Stimulated activated CD8-positive, alpha-beta memory T cell treated with anti-CD3 and anti-CD28 coated beads, Interleukin-2, amount 100 ng/mL, for 48 hours (primary cell): ENCODE measurements at regions not wholly inside any gene's neighbourhood (a gene's known extent, or its start where the extent isn't known, plus 50 kb on each side); places are given as distances from the start of the nearest gene placed in this dataset.

Source experiments
- DNase-seq, 2 donors: peaks; one replicate each; pipeline ENCODE4 v3.0.0-alpha.2; 2020; ENCODE audit warnings: low read depth in 2 of 2

DNA sequence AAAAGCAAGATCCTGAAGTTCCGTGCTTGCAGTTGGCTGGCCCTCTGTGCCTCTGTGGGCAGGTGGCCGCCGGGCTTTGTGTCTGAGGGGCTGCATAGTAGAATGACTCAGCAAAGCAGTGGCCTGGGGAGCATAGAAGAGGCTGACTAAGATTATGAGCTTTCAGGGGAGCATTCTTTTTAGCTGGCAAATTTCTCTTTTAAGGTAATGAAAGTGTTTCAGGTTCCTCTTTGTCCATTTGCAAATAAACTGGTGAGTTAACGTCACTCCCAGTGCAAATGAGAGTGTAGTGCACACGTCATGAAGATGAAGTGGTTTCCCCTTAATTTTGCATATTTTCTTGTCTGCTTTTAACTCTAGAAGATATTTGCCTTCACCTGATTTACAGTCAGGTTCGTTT is 98.6 kb downstream of the BCL2L11 start:
- no peak for DNase-seq

DNA sequence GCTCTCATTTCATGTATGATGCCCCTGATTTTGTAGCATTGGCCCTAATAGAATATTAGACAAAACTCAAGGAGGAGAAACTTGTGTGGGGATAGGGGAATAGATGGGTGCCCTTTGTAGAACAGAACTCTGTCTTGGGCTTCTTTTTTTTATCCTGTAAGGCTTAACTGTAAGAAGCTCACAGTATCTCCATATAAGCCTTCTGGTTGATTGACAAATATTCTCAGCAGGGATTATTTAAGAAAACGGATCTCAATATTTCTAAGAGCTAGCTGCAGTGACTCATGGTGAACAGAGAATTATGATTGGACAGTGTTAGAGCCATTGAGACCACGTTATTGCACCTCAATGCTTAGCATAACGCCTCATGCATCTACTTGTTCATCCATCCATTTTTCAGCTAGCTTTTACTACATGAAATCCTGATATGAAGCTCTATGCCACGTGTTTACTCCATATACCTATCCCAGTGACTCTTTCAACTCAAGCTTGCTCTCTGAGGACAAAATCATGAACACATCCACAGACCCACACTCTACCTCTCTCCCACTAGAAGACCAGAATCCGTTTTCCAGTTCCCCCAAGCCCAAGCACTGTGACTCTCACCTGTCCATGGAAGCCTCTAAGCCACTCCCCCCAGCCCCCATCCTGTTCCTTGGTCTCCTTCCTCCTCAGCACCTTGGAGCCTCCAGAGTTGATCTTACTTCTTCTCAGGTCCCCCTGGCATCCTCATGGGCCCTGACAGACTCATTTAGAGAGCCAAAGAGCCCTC is 99.2 kb downstream of the BCL2L11 start:
- DNase-seq = no peak

DNA sequence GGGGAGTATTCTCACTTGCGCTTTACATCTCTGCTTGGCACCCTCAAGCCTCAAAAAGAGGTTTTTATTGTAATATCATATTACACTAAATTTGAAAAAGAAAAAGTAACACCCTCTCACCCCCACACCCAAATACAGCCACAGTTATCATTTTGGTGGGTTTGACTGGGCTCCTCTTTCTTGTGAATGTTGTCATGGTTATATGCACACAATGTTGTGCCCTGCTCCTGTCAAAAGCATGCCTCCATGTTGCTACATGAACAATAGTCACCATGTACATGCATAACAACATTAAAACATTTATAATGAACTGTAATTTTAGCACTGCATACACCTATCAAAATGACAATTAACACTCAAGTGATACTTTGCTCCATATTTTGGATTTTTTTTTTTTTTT is 100.2 kb downstream of the BCL2L11 start:
- no peak for DNase-seq

DNA sequence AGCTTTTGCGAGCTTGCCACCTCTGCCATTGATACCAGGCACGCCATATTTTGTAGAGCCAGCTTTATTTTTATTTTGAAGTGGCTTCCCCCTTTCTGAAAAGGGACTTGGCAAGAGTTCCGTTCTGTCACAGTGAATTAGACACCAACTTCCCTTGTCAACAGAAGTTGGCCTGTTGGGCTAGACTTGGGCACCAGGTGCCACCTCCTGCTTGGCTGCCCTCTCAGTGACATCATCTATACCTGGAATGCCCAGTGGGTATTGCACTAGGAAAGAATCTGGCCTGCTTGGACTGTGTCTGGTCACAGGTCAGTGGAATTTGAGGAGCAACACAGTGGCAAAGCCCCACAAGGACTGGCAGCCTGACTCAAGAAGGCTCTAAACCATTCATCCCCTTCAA is 101.0 kb downstream of the BCL2L11 start:
- DNase-seq = no peak

DNA sequence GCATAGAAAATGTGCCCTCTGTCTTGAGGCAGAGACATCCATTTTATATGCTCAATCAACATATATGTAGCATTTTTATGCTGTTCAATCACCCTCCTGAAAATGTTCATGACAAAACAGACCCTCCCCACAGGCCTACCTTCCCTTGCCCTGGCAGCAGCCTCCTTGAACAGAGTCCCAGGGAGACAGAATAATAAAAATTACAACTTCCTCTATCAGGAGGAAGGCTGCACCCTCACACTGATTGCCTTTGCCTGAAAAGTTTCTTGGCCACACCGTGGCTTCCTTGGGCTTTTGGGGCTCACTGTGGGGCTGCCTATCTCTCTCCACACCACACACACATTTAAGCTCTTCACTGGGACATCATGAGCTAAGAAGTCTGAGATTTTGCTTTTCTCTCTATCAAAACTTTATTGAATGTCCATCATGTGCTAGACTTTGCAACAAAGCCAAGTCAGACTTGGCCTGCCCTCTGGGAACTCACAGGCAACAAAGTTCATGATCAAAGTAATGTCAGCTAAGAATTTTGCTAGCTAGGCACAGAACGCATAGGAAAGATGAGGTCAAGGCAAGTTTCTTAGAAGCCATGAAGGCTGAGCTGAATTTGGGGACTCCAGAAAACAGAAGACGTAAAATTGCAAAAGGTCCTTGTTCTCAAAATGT is 101.6 kb downstream of the BCL2L11 start:
- no peak for DNase-seq

DNA sequence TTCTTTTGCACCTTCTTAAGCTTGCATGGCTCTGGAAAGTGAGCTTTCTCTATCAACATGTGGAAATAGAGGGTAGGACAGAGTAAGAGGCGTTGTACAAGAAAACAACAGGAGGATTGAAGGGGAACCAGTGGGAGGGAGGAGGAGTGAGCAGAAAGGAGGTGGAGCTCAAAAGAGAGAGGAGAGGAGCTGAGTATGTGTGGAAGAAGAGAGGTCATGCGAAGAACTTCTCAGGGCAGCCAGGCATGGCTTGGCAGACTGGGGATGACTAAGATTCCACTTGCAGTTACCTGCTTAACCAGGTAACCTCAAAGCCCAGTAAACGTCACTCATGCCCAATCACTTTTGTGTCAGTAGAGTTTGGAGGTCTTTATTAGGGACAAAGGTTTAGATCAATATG is 105.1 kb downstream of the BCL2L11 start:
- no peak for DNase-seq

DNA sequence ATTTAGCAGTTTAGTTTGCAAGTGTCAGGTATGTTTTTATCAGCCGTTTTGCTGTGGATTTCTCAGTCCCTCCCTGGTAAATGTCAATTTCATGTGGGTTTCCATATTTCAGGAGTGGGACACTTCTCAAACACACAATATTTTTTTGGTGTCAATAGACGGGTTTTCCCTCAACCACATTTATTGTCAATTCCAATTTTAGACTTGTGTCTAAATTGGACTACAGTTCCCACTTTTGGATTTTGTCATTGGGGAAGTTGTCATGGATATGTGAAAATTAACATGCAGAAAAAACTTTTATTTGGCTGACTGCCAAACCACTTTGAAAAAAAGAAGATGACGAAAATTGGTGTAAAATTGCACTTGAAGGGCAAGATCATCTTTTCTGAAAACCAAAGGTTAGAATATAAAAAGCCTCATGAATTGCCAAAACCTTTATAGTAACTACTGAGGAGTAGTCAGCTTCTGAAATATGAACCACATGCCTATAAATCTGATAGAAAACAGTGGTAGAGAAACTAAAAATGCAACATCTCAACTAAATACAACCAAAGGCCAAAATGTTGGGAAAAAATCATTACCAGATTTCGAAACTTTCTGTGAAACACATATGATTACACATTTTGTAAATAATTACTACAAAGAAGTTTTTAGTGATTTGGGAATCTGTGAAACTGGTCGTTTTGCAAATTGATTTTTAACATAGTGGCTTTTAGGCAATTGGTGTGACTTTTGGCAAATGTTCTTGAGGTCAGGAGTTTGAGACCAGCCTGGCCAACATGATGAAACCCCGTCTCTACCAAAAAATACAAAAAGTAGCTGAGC is 106.4 kb downstream of the BCL2L11 start:
- DNase-seq = no peak

DNA sequence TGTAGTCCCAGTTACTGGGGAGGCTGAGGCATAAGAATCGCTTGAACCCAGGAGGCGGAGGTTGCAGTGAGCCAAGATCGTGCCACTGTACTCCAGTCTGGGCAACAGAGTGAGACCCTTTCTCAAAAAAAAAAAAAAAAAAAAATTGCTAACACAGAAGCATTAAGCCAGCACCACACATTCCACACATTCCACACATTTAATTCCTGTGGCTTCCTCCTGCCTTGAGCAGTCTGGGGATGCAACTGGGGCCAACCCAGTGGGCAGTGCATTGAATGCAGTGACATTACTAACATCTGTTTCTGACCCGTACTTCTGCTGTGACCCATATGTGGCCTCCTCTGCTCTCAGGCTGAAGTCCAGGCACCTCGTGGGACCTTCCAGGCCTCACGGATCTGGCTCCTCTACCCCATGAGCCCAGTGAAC is 107.0 kb downstream of the BCL2L11 start:
- no peak for DNase-seq

DNA sequence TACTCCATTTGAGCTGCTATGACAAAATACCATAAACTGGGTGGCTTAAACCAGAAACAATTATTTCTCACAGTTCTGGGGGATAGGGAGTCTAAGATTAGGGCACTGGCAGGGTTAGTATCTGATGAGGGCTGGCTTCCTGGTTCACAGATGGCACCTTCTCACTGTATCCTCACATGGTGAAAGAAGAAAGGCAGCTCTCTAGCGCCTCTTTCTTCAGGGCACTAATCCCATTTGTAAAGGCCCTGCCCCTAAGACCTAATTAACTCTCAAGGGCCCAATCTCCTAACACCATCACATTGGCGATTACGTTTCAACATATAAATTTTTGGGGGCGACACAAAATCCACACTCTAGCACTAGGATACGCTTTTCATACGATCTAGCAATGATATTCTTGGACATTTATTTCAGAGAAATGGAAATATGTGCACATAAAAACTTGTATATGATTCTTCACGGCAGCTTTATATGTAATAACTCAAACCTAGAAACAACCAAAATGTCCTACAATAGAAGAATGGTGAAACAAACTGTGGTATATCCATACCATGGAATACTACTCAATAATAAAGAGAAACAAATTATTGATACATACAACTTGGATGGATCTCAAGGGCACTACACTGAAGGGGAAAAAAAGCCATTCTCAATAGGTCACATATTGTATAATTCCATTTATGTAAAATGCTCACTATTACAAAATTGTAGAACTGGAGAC is 111.0 kb downstream of the BCL2L11 start:
- no peak for DNase-seq

DNA sequence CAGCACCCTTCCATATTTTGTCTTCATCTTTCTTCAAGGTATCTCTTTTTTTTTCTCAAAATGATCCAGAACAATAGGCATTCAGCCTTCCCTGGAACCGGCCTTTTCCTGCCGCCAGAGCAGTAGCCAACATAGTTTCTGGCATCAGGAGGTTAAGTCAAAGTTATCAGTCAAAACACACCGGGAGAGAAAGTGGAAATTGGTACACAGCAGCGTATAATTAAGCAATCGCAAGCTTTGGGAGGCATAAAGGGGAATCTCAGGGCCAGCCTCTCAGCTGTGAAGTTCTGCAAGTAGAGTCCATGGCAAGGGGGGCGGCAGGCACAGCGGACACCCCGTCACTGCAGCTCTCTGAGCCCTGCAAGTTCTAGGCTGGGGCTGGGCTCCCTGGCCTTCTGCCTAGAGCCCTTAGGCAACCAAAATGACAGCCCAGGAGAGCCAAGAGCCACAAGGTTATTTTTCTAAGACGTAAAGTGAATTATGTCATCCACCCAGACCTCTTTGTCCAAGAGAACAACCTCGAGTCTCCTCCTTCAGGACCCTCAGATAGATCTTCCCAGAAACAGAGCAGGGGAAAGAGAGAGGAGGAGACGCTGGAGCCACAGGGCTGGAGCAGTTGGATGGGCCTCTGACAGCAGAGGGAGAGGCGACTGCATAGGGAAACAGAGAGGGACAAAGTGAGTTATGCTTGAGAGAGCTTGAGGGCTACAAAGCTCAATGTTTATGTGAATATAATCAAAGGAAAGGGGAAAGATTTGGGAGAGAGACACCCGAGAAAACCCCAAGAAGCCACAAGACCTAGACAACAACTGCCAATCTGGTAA is 114.7 kb downstream of the BCL2L11 start:
- DNase-seq = no peak

DNA sequence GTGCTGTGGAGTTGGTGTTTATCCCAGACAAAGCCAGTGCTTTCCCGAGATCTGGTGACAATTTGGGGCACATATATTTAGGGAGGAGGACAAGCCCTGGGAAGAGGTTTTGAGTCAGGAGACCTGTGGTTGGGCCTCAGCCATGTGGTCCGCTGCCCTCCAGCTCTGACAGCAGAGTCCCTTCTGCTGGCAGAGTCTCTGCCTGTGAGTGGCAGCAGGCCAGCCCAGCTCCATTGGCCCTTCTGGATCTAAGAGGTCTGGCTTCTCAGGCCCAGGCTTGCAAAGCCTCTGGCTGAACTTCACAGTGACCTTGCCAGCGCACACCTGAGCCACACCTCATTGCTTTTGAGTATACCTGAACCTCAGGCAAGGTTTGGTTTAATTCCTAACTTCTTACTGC is 115.3 kb downstream of the BCL2L11 start:
- DNase-seq = no peak

DNA sequence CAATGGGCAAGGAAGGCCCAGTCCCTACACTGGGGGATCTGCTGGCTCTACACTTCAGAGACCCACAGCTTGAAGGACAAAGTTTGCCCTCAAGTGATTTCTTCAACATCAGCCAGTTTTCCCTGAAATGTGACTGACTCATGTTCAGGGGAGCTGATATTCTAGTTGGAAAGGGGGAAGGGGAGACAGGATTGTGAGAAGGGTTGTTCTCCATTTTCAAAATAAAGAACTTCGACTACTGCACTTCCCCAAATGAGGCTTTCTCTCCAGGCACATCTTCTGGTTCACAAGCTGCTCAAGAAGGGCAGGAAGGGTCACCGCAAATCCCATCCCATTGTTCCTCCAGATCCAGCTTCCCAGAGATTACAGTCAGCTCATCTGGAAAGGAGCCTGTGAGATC is 117.6 kb downstream of the BCL2L11 start:
- no peak for DNase-seq

DNA sequence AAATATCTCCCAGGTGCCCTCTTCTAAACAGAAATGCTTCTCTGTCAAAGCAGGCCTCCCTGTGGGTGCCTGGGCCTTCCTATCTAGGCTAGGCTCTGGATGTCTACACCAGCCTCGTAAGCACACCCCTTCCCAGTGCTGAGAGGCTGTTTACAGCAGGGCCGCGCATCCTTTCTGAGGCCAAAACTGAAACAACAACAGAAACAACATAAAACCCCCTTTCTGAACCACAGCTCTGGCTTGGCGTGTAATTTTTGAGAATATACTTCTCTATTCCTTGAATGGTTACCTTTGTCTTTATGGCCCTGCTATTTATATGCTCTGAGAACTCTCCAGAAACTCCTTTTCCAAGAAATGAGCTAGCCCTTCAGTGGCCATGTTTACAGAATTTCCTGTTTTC is 118.4 kb downstream of the BCL2L11 start:
- no peak for DNase-seq

DNA sequence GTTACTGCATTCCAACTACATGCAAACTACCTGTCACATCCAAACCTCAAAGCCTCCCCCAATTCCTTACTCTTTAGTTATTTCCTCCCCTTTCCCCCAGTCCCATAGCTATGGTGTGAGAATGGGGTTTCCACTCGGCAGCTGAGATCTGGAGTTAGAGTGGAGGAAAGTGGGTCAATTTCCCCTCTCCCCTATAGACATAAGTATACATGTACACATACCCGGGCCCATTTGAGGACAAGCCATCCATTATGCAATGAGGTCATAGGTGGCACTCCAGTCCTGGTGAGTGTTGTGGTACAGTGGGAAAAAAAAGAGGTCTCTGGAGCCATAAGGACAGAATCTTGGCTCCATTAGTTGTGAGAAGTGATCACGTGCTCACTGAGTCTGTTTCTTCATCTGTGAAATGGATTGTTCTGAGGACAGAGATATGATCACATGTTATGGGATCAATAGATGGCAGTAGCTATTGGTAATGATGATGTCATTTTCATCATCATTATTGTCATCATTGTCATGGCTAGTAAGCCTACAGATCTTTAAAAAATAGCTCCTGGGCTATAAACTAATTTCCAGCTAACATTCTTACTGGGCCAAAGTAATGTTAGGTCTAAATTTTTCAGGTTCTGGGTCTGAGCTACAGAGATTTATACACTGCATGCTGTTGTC is 119.0 kb downstream of the BCL2L11 start:
- DNase-seq = no peak

DNA sequence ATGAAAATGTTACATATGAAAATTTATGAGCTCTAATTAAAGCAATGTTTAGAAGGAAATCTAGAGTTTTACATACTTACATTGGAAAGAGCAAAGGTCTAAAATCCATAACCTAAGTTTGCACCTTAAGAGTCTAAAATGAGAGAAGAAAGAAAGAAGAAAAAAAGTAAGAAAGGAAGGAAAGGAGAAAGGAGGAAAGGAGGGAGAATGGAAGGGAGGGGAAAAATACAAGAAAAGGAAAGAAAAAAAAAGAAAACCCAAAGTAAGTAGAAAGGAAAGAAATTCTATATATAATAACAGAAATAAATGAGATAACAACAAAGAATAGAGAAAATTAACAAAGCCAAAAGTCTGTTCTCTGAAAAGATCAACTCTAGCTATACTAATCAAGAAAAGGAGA is 122.6 kb downstream of the BCL2L11 start:
- DNase-seq = no peak

DNA sequence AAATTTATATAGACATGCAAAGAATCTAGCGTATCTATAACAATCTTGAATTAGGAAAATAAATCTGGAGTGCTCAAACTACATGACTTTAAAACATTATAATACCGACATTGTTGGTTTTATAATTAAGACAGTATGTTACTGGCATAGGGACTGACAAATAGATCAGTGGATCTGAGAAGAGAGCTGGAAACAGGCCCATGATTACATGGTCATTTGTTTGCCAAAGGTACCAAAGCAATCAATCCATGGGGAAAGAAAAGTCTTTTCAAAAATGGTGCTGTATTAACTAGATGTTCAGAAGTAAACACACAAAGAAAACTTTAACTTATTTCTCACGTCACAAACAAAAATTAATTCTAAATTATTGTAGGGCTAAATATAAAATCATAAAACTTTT is 124.2 kb downstream of the BCL2L11 start:
- no peak for DNase-seq

DNA sequence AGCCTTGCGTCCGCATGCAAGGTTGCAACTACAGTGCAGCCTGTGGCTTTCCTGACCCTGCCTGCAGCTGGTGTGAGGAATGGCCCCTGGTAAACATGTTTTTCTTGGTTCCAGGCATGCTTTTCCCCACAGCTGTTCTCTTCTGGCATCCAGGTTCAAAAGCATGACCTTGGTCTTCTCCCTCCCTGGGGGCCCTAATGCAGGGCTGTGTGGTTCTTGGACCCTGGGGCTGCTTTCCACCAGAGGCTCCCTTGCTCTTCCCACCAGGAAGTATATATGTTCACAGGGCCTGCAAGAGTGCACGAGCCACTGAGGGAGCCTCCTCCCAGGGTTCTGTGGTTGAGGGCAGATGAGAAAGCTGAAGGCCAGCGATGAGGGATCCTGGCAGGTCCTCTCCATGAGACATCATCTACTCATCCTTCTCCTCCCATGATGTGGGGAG is 125.9 kb downstream of the BCL2L11 start:
- DNase-seq = no peak

DNA sequence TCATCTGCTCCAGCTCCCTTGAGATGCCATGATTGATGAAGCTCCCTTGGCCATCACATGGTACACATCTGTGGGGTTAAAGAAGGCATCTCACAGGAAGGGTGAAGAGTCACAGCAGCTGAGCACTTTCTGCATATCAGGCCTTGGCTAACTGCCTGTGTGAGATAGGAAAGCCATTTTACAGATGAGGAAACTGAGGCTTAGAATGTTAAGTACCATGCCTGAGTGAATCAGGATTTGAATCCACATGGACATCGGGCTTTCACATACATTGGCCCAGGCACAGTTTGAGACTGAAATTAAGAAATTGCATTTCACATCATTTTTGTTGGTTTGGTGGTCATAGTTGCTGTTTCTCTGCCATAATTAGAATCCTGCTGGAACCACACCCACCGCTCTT is 126.8 kb downstream of the BCL2L11 start:
- no peak for DNase-seq

DNA sequence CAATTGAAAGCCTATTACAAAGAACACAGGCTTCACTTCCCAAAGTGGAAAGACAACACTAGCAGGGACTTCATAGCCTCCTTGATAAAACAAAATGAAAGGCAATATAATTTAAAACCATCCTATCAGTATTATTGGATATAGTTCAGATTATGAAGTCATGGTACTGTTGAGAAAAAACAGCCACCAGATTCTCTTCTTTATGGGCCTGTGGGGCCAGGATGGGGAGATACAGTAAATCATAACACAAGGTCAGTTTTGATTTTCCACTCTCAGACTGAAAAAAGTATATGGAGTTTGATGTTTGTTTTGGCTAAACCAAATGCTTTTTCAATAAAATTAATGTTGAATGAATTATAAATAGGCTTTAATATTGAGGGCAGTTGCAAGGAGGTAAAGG is 129.1 kb downstream of the BCL2L11 start:
- DNase-seq = no peak

DNA sequence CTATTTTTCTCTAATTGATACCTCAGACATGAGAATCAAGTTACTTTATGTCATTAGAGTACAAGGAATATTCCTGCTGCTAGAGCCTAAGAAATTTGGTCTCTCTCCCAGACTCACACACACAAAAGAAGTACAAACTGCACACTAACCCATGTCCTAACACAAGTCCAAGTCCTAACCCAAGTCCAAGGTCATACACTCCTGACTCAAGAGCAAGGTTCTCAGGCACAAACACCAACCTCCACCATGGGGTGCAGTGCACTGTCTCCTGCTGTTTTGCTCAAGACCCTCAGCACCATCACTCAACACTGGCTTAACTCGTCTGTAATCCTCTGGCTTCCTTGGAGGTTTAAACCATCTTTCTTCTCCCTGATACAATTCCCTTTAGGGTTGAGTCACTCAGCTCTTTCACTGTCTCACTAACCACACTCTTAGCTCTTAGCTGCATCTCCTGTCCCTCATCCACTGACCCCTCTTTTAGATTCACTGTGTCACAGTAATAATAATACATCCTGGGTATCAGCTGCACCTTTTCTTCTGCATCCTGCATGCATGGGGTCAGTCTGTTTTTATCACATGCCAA is 129.8 kb downstream of the BCL2L11 start:
- no peak for DNase-seq
